IPS-18c (cell line): ENCODE measurements at regions not wholly inside any gene's neighbourhood (a gene's known extent, or its start where the extent isn't known, plus 50 kb on each side); places are given as distances from the start of the nearest gene placed in this dataset.
"Not testable (repeated sequence)": the region's sequence is repeated elsewhere in the genome, so short reads cannot be mapped to it uniquely, and the experiment has no call there.

Experiments
- H3K4me3 ChIP-seq: 2 replicates; pipeline ENCODE4 v1.7.0; 2013; ENCODE audit warnings: low read depth, mild to moderate bottlenecking, low read length, moderate library complexity; ENCODE audit not compliant: insufficient read depth
- H3K9me3 ChIP-seq: one replicate; pipeline ENCODE4 v1.6.1; 2013; ENCODE audit warnings: mild to moderate bottlenecking, low read length, moderate library complexity; ENCODE audit not compliant: control insufficient read depth, insufficient read depth

DNA sequence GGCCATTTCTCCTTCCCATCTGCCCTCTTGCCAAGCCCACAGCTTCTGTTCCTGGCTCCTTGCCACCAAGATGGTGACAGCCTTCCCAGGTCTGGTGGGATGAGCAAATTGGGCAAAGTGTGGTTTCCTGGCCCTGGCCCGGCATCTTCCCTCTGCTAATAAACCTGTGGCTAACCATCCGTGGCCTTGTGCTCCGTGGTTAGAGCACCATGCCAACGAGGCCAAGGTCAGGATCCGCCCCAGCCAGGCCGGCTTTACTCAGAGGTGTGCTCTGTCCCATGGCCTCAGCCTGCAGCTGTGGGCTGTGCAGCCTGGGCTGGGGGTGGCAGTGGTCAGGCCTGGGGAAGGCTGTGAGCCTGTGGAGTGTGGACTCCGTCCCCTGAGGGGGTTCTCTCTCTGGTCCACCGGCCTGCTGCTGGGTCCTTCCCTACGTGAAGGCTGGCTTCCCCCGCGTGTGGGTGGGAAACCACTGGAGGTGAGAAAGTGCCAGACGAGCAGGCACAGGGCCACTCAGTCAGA, 117.4 kb downstream of the VEGFA start:
- Histone ChIP-seq H3K9me3 (no peaks in the 10 kb centered on the region), H3K4me3 (no peak overlapping the region)

GRCh38 chr6:43886717-43887339, 116.8 kb downstream of the VEGFA start:
- Histone ChIP-seq H3K4me3 (no peak overlapping the region), H3K9me3 (no peaks in the 10 kb centered on the region)

DNA sequence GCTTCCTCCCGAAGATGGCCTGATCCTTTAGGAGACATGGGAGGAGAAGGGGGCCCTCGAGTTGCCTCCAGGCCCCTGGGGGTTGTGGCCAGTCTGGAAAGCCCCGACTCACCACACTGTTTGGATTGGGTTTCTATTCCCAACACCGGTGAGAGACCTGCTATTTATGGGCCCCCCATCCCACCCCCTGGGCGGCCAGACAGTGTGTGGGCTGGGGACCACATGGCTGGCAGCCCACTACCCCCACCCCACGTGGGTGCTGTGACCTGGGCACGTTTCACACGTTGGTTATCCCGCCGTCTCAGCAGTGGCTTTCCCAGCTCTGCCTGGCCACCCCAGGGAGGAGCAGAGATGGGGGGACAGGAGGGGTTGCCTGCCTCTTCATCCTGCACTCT, 116.1 kb downstream of the VEGFA start:
- Histone ChIP-seq H3K9me3 (no peaks in the 10 kb centered on the region), H3K4me3 (no peak overlapping the region)

DNA sequence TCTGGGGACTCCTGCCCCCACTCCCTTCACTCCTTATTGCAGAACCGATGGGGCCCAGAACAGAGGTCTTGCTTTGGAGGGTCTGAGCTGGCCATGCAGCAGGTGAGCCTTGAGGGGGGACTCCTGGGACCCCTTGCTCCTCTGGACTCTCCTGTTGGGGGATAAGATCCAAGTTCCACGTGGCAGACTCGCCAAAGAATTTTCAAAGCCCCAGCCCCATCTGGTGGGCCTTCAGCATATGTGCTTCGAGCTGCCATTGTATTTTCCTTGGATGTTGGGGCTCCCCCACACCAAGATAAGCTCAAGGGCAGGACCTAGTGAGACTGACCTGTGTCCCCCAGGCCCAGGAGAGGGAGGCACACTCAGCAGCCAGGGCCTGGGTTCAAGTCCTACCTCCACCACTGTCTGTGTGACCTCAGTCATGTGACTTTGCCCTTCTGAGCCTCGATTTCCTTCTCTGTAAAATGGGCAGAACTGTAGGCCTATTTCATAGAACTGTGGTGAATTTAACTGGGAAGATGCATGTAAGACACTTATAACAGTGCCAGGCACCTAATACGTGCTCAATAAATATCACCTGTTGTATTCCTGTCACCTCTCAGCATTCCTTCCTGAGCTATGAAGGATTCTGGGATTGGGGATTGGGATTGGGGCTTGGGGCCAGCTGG, 115.5 kb downstream of the VEGFA start:
- no peaks in the 10 kb centered on the region for H3K9me3 ChIP-seq
- no peak overlapping the region for H3K4me3 ChIP-seq

DNA sequence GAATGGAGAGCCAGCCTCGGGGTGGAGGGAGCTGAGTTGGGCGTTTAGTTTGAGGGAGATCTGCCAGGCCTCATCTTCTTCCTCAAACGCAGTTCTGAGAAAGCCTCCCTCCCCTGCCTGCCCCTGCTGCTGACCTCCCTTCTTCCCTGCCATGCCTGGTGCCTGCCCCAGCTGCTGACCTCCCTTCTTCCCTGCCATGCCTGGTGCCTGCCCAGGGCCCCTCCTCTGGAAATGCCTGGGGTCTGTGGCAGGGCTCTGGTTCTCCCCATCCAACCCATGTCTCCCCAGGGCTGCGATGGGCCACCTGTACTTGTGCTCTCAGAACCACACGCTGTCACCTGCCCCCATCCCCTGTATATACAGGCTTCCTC, 114.6 kb downstream of the VEGFA start:
- no peaks in the 10 kb centered on the region for H3K9me3 ChIP-seq
- H3K4me3 ChIP-seq, result no peak overlapping the region

- H3K4me3 ChIP-seq, result no peak overlapping the region
- H3K9me3 ChIP-seq, result no peaks in the 10 kb centered on the region
Measured at GRCh38 chr6:43883847-43884651, 114.0 kb downstream of the VEGFA start.

- H3K4me3 ChIP-seq, result not testable (repeated sequence)
Measured at GRCh38 chr6:43882690-43883448, 112.9 kb downstream of the VEGFA start.

DNA sequence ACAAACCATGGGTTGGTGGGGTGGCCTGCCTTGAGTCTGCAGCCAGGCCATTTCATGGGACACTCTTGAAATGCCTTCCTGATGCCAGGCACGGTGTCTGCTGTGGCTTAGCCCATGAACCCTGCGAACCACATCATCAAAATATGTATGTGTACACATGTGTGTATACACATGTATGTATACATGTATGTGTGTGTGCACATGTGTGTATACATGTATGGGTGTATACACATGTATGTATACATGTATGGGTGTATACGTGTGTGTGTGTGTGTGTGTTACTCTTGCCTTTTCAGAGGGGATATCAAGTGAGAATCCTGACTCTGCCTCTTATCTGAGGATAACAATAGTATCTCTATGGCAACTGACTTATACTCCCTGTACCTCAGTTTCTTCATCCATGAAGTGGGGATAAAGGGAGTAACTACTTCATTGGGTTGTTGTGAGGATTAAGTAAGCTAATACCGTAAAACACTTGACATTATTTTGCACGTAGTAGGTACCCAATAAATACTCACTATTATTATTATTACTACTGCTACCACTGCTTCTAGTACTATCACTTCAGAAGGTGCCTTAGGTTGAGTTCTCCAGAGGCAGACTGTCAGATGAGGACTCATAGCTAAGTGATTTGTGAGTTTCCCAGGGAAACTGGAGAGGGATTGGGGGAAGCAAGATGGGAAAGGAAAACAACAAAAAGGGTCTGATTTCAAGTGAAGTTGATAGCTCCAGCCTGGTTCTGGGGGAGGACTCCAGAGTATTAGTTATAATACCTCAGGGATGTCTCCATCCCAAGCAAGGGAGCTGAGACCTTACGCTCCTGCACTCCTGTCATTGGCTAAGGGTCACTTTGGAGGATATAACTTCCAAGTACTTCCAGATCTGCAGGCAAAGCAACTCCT, 110.5 kb downstream of the VEGFA start:
- no peaks in the 10 kb centered on the region for H3K9me3 ChIP-seq
- no peak overlapping the region for H3K4me3 ChIP-seq

More at GRCh38 chr6:43882690-43883448, 112.9 kb downstream of the VEGFA start:
- H3K9me3 ChIP-seq, result not testable (repeated sequence)

GRCh38 chr6:43879722-43880121, 109.7 kb downstream of the VEGFA start:
- Histone ChIP-seq H3K4me3 (no peak overlapping the region), H3K9me3 (no peaks in the 10 kb centered on the region)

DNA sequence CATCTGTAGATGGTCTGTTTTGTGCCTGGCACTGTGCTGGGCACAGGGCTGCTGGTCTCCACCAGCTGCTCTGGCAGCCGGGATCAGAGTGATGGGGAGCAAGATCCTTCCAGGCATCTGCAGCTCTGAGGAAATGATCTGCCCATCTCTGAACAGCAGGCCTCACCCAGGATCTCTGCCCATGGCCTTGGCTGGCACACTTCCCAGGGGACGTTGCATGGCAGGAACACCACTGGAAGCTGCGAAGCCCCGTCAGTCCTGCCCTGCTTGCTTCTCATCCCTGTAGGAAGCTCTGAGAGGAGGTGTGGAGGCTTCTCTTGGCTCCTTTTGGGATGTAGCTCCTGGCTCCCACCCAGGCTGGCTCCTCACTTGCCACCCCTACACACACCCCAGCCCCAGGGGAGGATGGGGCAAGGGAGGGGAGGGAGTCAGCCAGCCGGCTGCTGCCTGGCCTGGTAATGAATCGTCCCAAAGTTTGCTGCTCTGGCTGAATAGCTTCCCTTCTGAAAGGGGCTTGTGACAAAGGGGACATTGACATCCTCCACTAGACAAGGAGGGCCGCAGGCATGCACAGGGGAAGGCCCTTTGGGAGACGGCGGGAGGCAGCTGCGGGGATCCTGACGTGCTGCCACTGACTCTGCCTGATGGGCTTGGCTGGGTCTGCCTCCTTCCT, 108.9 kb downstream of the VEGFA start:
- Histone ChIP-seq H3K4me3 (no peak overlapping the region), H3K9me3 (no peaks in the 10 kb centered on the region)

DNA sequence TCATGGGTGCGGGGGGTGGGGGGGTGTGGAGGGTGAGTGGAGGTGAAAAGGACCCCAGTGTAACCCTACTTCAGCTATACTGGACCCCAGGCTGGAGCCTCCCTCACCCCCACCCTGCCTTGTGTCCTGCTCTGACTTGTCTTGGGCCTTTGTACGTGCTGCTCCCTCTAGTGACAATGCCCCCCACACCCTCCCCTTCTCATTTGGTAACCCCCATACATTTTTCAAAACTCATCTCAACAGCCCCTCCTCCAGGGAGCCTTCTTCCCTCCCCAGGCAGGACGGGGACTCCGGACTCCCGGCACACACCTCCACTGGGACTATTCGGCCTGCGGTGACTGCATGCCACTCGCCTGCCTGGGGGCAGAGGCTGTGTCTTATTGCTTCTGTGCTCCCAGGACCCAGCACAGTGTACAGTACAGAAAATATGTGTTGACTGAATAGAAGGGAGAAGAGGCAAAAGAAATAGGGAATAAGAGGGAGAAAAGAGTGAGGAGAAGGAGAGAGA, 108.2 kb downstream of the VEGFA start:
- Histone ChIP-seq H3K9me3 (no peaks in the 10 kb centered on the region), H3K4me3 (no peak overlapping the region)

- no peaks in the 10 kb centered on the region for H3K9me3 ChIP-seq
- H3K4me3 ChIP-seq, result no peak overlapping the region
Measured at GRCh38 chr6:43877463-43878126, 107.6 kb downstream of the VEGFA start.

- Histone ChIP-seq H3K9me3 (no peaks in the 10 kb centered on the region), H3K4me3 (no peak overlapping the region)
Measured at GRCh38 chr6:43877036-43877435, 107.0 kb downstream of the VEGFA start.

- no peaks in the 10 kb centered on the region for H3K9me3 ChIP-seq
- H3K4me3 ChIP-seq, result no peak overlapping the region
Measured at GRCh38 chr6:43876602-43877001, 106.6 kb downstream of the VEGFA start.

DNA sequence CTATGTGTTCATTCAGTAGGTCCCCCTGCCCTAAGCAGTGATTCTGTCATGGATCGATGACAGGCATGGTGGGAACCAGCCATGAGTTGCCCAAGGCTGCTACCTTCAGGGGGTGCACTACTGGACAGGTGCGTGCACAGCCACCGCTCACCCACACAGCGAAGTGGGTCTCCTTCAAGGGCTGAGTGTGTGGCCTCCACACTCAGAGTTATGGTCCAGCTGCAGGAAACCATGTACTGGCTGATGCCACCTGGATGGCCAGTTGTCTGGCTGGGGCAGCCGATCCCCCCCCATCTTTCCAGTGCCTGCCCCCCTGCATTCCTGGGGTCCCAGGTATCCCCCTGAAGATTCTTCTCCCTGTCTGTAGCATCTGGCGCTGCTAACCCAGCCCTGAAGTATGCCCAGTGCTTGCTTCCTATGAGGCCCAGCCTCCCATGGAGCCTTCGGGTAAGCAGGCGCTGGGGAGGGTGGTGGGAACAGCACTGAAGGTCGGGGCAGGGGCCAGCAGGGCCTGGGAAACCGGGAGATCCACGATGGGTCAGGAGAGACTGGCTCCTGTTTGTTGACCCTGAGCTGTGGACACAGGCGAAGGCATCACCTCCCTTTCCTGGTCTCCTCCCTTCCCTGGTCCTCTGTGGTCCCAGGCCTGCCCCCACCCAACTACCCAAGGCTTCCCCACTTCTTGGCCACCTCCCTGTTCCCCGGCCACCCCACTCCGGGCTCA, 106.0 kb downstream of the VEGFA start:
- no peak overlapping the region for H3K4me3 ChIP-seq
- H3K9me3 ChIP-seq, result no peaks in the 10 kb centered on the region
